ENCODE measurements at regions not wholly inside any gene's neighbourhood (a gene's known extent, or its start where the extent isn't known, plus 50 kb on each side); places are given as distances from the start of the nearest gene placed in this dataset.

GRCh38 chr19:30307191-30307974, 64.8 kb upstream of the ZNF536 start:
- TF ChIP-seq POLR2A (IDR thresholded peaks at IDR 0.05) (no peak), CTCF (IDR thresholded peaks at IDR 0.05) (no peak)

Measured in thyroid gland (tissue), 4 donors.